HG03066 (cell line): ENCODE measurements at regions not wholly inside any gene's neighbourhood (a gene's known extent, or its start where the extent isn't known, plus 50 kb on each side); places are given as distances from the start of the nearest gene placed in this dataset.

ENCODE experiments used
- ATAC-seq: cut with Tn5 transposase; IDR thresholded peaks from one replicate; pipeline ENCODE4 v1.9.1; 2021; ENCODE audit warnings: low read depth; ENCODE audit not compliant: unreplicated experiment

DNA sequence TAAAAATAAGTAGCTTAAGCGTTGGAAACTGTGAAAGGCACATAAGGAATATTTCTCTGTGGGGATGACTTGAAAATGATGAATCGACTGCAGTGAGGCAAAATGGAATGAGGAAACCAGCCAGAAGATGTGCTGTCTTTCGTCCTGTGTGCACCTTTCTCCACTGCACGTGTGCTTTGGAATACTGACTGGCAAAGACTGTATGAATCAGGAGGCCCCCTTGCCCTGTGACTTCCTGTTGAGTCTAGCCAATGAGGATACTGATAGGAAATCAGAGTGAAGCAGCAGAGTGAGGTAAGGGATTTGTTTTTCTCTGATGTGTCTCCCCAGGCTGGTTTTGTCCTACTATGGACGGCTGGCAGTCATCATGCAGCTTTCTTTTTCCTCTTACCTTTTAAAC is 118.2 kb upstream of the ADGRL4 start:
- ATAC-seq, result no peak

DNA sequence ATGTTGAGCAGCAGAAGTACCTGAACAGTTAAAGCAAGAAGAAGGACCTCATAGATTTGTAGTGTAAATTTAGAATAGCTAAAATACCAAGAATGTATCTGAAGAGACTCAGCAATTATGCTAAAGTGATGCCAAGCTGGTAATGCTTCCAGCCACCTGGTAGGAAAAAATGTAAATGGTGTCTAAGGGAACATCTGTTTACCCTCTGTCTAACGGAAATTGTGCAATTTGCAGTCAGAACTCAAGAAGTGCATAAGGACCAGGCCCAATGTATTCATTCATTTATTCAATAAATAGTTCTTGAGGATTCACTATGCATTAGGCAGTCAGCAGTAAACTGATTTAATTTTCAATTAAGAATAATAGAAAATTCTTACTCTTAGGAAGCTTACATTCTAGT is 116.0 kb upstream of the ADGRL4 start:
- ATAC-seq, result no peak

DNA sequence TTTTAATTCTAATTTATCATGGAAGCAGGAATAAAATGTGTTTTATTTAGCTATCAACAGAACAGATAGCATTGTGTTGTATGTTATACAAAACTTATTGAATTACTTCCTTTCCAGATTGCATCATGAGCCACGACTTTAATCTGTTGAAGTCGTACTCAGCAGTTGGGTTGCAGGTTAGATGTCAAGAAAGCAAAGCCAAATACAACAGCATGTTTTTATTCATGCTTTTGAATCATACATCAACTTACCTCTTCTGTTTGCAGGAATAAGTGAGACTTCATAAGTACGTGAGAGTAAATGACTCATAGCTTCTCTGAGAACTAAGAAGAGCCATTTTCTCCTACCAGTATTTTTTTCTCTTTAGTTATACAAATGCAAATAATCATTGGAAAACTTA is 110.8 kb upstream of the ADGRL4 start:
- no peak for ATAC-seq

DNA sequence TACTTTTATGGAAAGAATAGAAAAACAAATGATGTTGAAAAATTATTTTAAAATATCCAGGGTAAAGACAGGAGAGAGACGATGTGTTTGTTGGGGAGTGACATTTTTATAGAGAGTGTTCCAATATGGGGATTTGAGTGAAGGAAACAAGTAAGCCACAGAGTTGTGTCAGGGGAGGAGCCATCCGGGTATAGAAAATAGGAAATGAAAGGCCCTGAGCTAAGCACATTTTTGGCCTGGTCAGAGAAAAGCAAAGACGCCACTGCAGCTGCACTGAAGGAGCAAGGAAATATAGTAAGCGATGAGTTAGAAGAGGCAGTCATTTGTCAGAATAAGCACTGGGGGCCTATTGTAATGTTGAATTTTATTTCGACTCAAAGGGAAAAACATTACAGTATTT is 107.3 kb upstream of the ADGRL4 start:
- no peak for ATAC-seq

DNA sequence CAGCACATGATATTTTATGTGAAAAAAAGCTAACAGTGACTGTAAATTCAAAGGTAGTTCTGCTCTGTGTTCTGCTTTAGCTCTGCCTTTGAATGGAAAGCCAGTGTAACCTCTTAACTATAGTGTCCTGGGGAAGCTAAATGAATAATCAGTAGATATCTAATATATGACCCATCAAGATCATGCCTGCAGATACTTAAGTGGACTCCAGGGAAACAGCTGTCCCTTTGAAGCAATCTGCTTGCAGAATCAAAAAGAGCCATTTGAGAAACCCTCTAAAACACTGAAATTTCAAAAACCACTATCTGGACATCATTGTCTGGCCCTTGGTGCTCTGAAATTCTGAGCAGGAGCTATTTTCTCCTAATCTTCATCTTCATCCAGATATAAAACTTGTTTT is 104.2 kb upstream of the ADGRL4 start:
- no peak for ATAC-seq

DNA sequence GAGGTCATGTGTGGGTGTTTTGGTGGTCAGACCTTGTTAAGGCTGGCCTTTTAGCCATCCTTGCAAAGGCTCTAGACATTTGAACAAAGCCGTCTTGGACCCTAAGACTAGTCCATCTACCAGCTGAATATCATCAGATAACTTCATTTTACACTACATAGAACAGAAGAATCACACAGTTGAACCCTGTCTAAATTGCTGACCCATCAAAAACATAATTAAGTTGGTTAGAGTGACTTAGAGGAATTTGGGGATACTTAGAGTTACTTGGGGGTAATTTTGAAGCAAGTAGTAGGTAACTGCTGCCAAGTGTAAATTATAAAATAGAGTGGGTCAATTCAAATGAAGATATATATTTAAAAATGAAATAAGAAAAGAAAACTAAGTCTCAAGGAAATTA is 102.9 kb upstream of the ADGRL4 start:
- ATAC-seq, result no peak

DNA sequence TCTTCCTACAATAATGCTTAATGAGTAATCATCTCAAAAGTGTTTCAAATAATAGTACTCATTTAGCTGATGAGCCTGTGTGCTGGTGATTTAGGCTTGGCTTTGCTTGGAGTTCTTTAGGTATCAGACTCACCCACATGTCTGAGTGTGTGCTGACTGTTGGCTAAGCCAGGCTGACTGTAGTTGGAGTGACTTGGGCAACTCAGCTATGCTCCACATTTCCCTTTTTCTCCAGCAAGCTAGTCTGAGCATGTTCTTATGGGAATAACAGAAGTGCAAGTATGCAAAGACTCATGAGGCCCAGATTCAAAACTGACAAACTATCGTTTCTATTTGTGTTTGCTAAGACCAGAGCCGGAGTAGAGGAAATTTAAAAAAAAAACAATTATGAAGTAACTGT is 99.0 kb upstream of the ADGRL4 start:
- no peak for ATAC-seq

DNA sequence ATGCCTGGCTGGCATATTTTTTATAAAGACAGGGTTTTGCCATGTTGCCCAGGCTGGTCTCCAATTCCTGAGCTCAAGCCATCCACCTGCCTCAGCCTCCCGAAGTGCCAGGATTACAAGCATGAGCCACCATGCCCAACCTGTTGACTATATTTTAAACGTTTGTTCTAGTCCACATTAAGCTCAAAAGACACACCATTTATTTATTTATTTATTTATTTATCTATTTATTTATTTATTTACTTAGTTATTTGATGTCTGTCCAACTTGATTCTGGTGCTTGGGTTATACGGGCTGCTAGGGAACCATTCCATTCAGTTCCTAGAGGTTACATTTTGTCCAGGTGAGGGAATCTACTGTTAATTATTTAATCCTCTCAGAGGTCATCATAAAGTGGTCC is 98.1 kb upstream of the ADGRL4 start:
- no peak for ATAC-seq

DNA sequence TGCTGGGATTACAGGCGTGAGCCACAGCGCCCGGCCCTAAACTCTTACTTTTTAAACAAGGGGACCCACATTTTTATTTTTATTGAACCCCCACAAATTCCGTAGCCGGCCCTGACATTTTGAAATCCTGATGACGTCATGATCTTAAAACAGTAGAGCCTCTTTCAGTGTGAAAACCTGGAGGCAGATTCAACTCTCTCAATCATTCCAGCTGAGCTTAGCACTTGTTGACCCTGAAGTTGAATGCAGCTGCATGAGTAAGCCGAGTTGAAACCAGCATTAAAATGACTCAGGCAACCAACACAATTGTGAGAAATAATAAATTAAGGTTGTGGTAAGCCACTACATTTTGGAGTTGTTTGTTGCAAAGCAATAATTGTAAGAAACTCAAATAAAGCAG is 93.9 kb upstream of the ADGRL4 start:
- ATAC-seq, result no peak

DNA sequence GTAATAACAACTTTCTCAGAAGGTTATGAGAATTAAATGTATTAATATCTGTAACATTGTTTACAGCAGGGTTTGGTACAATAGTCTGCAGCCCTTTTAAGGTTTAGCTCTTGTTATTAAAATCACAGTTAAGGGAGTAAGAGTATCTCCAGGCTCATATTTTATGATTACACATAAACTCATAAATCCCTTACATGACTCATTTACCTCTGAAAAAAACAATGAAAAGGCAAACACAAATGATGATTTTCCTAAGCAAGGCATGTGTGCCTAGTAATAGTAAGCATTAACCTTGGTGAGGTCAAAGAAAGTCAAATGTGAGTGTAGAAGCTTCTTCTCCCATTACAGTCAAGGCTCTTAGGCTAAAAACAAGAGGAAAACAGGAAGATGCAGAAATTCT is 84.5 kb upstream of the ADGRL4 start:
- no peak for ATAC-seq

DNA sequence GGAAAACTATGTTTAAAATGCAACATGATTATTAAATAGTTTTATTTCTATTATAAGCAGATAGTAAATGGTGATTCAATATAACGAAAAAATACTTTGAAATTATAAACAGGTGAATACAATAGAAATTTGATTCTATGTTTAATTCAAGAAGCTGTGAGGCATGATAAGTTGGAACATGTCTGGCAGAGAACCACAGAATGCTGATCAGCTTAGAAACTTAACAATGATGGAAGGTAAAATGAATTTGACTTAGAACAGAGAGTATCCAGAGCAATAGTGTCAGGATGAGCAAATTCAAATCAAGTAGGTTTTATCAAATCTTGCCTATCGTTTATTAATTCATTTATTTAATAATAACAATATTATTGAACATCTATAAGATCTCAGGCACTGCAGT is 83.4 kb upstream of the ADGRL4 start:
- ATAC-seq, result no peak

DNA sequence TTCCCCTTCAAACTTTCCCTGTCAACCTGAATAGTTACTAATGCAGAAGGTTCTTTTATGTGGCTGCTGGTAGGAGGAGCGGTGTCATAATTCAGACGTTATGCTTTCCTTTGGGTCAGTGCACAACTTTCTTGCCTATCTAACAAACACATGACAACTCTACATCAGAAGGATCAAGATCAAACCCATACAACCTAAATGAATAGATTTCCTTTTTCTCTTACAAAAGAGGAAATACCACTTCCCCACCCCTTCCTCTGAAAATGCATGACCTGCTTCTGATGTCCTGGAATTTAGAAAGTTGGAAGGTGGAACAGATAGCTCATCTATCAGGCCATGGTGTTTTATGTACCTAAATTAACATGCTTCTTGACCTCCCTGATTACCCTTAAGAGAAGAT is 75.7 kb upstream of the ADGRL4 start:
- ATAC-seq, result no peak

DNA sequence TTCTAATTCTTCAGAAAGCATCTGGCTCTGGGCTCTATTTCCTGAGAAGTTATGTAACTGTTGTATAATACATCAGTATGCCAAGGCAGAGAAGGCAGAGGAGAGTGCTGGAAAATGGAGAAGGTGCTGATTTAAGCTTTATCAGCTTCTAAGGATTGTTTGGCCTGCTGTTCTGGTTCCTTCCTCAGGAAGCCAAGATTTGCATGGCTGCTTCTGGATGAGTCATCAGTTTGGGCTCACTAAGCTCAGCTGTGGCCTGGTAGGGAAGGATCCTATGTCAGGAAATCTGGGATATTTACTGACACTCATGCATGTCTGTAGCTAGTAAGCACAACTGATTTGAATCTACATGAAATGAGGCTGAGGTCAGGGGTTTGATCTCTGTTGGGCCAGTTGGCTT is 73.2 kb upstream of the ADGRL4 start:
- ATAC-seq, result no peak

DNA sequence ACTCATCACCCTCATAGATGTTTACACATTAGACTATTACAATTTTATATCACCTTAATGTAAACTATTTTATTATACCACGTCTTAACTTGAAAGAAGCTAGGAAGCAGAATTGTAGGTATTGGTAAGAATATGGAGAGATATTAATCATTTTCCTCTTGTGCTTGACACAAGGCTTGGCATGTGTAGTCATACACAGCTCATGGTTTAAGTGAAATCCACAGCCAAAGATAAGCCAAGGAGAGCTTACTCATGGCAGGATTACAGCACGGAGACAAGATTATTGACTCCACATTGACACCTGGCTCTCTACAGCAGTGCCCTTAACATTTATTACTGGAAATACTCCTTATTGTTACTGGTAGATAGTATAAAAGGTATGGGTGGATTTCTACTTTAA is 68.4 kb upstream of the ADGRL4 start:
- no peak for ATAC-seq

DNA sequence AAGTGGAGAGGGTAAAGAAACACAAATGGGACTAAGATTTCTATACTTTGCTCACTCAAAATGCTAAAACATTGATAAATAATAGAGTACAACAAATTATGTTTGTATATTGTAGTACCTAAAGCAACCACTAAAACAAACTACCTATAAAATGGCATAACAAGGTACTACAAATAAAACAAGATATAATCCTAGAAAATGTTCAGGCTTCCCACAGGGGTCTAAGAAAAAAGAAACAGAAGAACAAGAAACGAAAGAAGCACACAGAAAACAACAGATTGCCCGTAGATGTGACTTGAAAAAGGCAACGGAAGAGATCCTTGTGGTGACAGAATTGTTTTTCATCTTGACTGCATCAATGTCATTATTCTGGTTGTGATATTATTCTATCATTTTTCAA is 63.3 kb upstream of the ADGRL4 start:
- no peak for ATAC-seq

DNA sequence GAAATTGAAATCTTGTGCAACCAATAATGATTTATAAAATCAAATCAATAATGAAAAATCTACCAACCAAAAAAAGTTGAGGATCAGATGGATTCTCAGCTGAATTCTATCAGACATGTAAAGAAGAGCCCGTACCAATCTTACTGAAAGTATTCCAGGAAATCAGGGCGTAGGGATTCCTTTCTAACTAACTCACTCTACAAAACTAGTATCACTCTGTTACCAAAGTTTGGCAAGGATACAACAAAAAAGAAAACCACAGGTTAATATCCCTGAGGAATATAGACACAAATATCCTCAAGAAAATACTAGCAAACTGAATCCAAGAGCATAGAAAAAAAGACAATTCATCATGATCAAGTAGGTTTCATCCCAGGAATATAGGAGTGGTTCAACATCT is 52.8 kb upstream of the ADGRL4 start:
- no peak for ATAC-seq
